ENCODE measurements at regions not wholly inside any gene's neighbourhood (a gene's known extent, or its start where the extent isn't known, plus 50 kb on each side); places are given as distances from the start of the nearest gene placed in this dataset.

DNA sequence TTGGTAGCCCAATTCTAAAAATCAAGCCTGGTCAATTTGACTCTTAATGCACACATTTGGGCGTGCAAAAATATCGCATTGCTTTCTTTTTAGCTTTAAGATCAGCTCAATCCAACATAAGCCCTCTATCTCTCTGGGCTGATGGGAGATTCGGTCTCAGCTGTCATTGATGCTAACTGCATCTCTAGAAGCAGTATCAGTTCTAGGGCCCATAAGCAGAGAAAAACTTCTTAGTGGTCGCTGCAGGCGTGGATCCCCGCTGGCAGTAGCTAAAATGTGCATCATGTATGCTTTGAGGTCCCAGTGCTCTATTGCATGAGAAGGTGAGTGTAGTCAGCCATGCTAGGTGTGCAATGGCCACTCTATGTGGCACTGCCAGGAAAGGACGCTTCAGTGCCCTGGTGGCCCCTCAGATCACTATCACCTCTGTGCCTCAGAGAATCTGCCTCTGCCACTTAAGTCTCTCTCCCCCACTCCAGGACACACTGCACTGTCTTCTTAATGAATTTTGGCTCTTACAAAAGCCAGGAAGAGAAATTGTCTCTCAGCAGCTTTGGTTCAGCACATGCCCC, 79.7 kb upstream of the GADD45A start:
- no peaks in the 10 kb centered on the region for H3K36me3 ChIP-seq
- H4K20me1 ChIP-seq (ENCODE audit: low read depth) = peaks cover 5% of the 10 kb centered on the region
- H3K27ac ChIP-seq = no peak overlapping the region
- no peak overlapping the region for H3K4me2 ChIP-seq
- Mint-ChIP-seq H3K36me3 (no peaks in the 10 kb centered on the region), H3K27me3 (ENCODE audit: insufficient read depth, low read depth) (peaks cover 4% of the 10 kb centered on the region), H3K4me1 (peaks cover 23% of the 10 kb centered on the region), H3K27ac (no peak overlapping the region), H3K4me3 (no peak overlapping the region), H3K9me3 (no peaks in the 10 kb centered on the region)
- no peaks in the 10 kb centered on the region for H3K79me2 ChIP-seq (ENCODE audit: low read depth)
- no peak overlapping the region for H2AFZ ChIP-seq (replicated peaks)
- peaks cover 21% of the 10 kb centered on the region for H3K4me1 ChIP-seq
- DNase-seq (ENCODE audit: low spot score) = no peak
- no peak overlapping the region for H3K4me3 ChIP-seq
- TF ChIP-seq EZH2phosphoT487 (IDR thresholded peaks at IDR 0.05) = no peak
- TF ChIP-seq EZH2 (IDR thresholded peaks at IDR 0.05) = no peak
- TF ChIP-seq, protein P1, sequence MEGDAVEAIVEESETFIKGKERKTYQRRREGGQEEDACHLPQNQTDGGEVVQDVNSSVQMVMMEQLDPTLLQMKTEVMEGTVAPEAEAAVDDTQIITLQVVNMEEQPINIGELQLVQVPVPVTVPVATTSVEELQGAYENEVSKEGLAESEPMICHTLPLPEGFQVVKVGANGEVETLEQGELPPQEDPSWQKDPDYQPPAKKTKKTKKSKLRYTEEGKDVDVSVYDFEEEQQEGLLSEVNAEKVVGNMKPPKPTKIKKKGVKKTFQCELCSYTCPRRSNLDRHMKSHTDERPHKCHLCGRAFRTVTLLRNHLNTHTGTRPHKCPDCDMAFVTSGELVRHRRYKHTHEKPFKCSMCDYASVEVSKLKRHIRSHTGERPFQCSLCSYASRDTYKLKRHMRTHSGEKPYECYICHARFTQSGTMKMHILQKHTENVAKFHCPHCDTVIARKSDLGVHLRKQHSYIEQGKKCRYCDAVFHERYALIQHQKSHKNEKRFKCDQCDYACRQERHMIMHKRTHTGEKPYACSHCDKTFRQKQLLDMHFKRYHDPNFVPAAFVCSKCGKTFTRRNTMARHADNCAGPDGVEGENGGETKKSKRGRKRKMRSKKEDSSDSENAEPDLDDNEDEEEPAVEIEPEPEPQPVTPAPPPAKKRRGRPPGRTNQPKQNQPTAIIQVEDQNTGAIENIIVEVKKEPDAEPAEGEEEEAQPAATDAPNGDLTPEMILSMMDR (IDR thresholded peaks at IDR 0.05) = no peak
- H3F3A ChIP-seq (ENCODE audit: low read depth) = peaks cover 9% of the 10 kb centered on the region
- no peaks in the 10 kb centered on the region for H3K27me3 ChIP-seq
- H3K9ac ChIP-seq = no peak overlapping the region
- peaks cover 3% of the 10 kb centered on the region for H3K9me3 ChIP-seq (ENCODE audit: low read depth)

DNA sequence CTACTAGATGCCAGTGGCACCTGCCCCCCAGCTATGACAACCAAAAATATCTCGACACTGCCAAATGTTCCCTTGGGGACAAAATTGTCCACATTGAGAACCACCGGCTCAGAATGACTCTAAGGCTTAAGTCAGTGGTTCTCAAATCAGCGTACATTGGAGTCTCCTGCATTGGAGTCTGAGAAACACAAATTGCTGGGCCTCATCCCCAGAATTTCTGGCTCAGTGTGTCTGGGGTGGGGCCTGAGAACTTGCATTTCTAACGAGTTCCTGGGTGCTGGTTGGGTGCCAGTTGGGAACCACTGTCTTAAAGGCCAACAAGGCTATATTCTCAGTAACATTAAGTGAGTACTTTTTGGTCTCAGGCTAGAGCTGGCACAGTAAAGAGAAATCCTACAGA, 77.7 kb upstream of the GADD45A start:
- H3K36me3 ChIP-seq = no peaks in the 10 kb centered on the region
- peaks cover 21% of the 10 kb centered on the region for H3K4me1 ChIP-seq
- TF ChIP-seq, protein P1 (IDR thresholded peaks at IDR 0.05) = no peak
- TF ChIP-seq EZH2phosphoT487 (IDR thresholded peaks at IDR 0.05) (no peak), EZH2 (IDR thresholded peaks at IDR 0.05) (no peak)
- H3K9me3 Mint-ChIP-seq = no peaks in the 10 kb centered on the region
- no peak overlapping the region for H2AFZ ChIP-seq (replicated peaks)
- no peak overlapping the region for H3K27ac Mint-ChIP-seq
- H3F3A ChIP-seq (ENCODE audit: low read depth) = peaks cover 9% of the 10 kb centered on the region
- no peaks in the 10 kb centered on the region for H3K79me2 ChIP-seq (ENCODE audit: low read depth)
- peaks cover 4% of the 10 kb centered on the region for H3K27me3 Mint-ChIP-seq (ENCODE audit: insufficient read depth, low read depth)
- no peaks in the 10 kb centered on the region for H3K36me3 Mint-ChIP-seq
- peaks cover 5% of the 10 kb centered on the region for H4K20me1 ChIP-seq (ENCODE audit: low read depth)
- no peak overlapping the region for H3K27ac ChIP-seq
- H3K9ac ChIP-seq = no peak overlapping the region
- DNase-seq (ENCODE audit: low spot score) = no peak
- H3K27me3 ChIP-seq = no peaks in the 10 kb centered on the region
- H3K4me2 ChIP-seq = no peak overlapping the region
- no peak overlapping the region for H3K4me3 Mint-ChIP-seq
- H3K4me1 Mint-ChIP-seq = peaks cover 23% of the 10 kb centered on the region
- no peaks in the 10 kb centered on the region for H3K9me3 ChIP-seq (ENCODE audit: low read depth)
- no peak overlapping the region for H3K4me3 ChIP-seq

DNA sequence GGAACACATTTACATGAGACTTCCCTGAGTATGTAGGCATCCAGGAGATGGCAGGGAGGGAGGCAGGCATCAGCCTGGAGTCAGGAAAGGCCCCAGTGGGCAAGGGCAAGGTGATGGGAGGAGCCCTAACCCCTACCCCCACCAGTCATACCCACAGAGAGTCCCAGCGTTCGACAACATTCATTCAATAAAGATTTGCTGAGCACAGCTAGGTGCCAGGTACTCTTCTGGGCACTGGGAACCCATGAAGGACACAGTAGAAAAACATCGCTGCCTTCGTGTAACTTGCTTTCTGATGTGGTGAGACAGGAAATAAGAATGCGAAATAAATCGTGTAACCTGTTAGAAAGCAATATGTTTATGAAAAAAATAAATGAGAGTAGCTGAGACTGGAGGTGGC, 77.3 kb upstream of the GADD45A start:
- Histone ChIP-seq H3K36me3 (no peaks in the 10 kb centered on the region), H4K20me1 (ENCODE audit: low read depth) (peaks cover 5% of the 10 kb centered on the region), H3K4me1 (peaks cover 21% of the 10 kb centered on the region), H3K4me2 (no peak overlapping the region), H3K79me2 (ENCODE audit: low read depth) (no peaks in the 10 kb centered on the region), H3F3A (ENCODE audit: low read depth) (peaks cover 9% of the 10 kb centered on the region), H3K27me3 (no peaks in the 10 kb centered on the region), H3K9ac (no peak overlapping the region), H3K9me3 (ENCODE audit: low read depth) (no peaks in the 10 kb centered on the region), H3K4me3 (no peak overlapping the region), H2AFZ (replicated peaks) (no peak overlapping the region), H3K27ac (no peak overlapping the region)
- Mint-ChIP-seq H3K36me3 (no peaks in the 10 kb centered on the region), H3K4me1 (peaks cover 23% of the 10 kb centered on the region), H3K27ac (no peak overlapping the region), H3K4me3 (no peak overlapping the region), H3K9me3 (peaks cover 2% of the 10 kb centered on the region), H3K27me3 (ENCODE audit: insufficient read depth, low read depth) (peaks cover 7% of the 10 kb centered on the region)
- DNase-seq (ENCODE audit: low spot score) = no peak
- TF ChIP-seq EZH2 (IDR thresholded peaks at IDR 0.05) = no peak
- TF ChIP-seq, protein P1 (IDR thresholded peaks at IDR 0.05) = no peak
